ENCODE measurements at regions not wholly inside any gene's neighbourhood (a gene's known extent, or its start where the extent isn't known, plus 50 kb on each side); places are given as distances from the start of the nearest gene placed in this dataset.
"Not testable (repeated sequence)": the region's sequence is repeated elsewhere in the genome, so short reads cannot be mapped to it uniquely, and the experiment has no call there.

- TF ChIP-seq CTCF (IDR thresholded peaks at IDR 0.05; ENCODE audit: control insufficient read depth, extremely low read depth, insufficient read depth): no peak
- DNase-seq (ENCODE audit: low read depth): no peak
Observed at GRCh38 chr5:6246820-6247437, 131.4 kb downstream of the MED10 start.

GRCh38 chr5:6244339-6244714, 134.0 kb downstream of the MED10 start:
- H3K4me3 ChIP-seq (ENCODE audit: low read depth, low read length): no peak overlapping the region
- TF ChIP-seq CTCF (IDR thresholded peaks at IDR 0.05; ENCODE audit: control insufficient read depth, extremely low read depth, insufficient read depth): no peak
- no peak for DNase-seq (ENCODE audit: low read depth)

More at GRCh38 chr5:6246820-6247437, 131.4 kb downstream of the MED10 start:
- no peak overlapping the region for H3K4me3 ChIP-seq (ENCODE audit: low read depth, low read length)

GRCh38 chr5:6243706-6244338, 134.5 kb downstream of the MED10 start:
- TF ChIP-seq CTCF (IDR thresholded peaks at IDR 0.05; ENCODE audit: control insufficient read depth, extremely low read depth, insufficient read depth): no peak
- no peak overlapping the region for H3K4me3 ChIP-seq (ENCODE audit: low read depth, low read length)
- DNase-seq (ENCODE audit: low read depth): no peak

- not testable (repeated sequence) for DNase-seq (ENCODE audit: low read depth)
Observed at GRCh38 chr5:6241056-6241455, 137.3 kb downstream of the MED10 start.

DNA sequence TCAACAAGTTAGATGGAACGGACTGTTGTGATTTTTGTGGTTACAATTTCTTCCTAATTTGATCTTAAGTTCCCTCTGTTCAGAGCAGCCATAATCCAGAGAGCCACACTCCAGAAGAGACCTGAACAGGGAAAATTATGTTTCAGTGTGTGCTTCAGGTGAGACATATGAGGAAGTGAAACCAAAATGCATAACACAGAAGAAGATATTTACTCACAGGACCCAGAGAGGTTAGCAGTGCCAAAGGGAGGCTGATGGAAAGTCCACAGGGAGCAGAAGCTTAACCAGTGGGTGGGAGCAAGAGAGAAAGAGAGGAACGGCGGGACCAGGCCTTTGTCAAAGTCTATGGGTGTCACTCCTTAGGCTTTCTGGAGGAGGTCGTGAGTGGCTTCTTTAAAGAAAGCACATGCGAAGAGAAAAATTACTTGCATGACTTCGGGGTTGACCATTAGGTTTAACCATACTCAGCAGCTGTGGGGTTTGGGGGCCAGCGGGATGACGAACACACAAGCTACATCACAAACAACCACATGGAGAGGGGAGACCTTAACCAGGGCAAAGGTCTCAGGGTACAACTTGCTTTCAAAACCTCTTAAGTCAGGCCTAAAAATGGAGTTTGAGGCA, 141.4 kb downstream of the MED10 start:
- DNase-seq (ENCODE audit: low read depth): no peak
- no peak overlapping the region for H3K4me3 ChIP-seq (ENCODE audit: low read depth, low read length)
- TF ChIP-seq CTCF (IDR thresholded peaks at IDR 0.05; ENCODE audit: control insufficient read depth, extremely low read depth, insufficient read depth): no peak

More at GRCh38 chr5:6241056-6241455, 137.3 kb downstream of the MED10 start:
- not testable (repeated sequence) for H3K4me3 ChIP-seq (ENCODE audit: low read depth, low read length)

DNA sequence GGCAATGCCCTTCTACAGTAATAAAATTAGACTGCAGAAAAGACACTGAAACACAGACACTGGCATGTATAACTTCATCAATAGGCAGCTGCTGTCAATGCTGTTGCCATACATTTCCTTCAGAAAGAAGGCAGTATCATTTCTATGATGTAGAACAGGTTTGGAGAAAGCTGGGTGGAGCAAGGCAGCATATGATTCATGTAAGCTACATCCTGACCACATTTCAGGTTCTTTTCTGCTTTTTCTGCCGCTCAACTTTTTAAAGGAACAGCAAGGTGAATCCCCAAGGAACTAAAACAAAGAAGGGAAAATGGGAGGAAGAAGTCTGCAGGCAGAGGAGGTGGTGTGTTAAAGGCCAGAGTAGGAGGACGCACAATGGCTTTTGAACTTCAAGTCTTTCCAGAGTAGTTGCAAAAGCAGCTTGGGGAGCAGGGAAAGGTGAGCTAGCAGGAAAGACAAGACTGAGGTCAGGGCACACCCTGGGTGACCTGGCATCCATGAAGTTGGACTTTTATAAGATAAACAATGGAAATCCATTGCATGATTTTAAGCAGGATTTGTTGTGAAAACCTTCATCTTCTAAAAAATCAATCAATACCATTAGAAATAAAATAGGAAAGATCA, 142.1 kb downstream of the MED10 start:
- no peak for DNase-seq (ENCODE audit: low read depth)
- TF ChIP-seq CTCF (IDR thresholded peaks at IDR 0.05; ENCODE audit: control insufficient read depth, extremely low read depth, insufficient read depth): no peak
- no peak overlapping the region for H3K4me3 ChIP-seq (ENCODE audit: low read depth, low read length)

DNA sequence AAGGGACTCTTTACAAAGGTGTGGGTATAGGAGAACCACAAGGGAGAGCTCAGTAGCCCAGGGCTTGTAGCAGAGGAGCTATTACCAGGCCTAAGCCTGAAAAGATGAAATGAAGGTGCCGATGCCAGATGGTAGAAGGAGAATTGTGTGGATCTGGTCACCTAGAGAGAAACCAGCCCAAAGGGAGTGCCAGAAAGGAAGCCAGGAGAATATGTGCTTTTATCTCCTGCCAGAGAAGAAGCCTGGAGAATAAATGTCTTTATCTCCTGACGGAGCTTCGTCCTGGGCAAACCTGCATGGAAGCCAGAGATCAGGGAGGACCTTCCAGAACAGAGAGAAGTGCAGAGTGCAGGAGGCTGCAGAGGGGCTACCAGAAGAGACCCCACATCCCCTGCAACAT, 142.6 kb downstream of the MED10 start:
- no peak overlapping the region for H3K4me3 ChIP-seq (ENCODE audit: low read depth, low read length)
- no peak for TF ChIP-seq CTCF (IDR thresholded peaks at IDR 0.05; ENCODE audit: control insufficient read depth, extremely low read depth, insufficient read depth)
- DNase-seq (ENCODE audit: low read depth): no peak
